ENCODE measurements at regions not wholly inside any gene's neighbourhood (a gene's known extent, or its start where the extent isn't known, plus 50 kb on each side); places are given as distances from the start of the nearest gene placed in this dataset.

DNA sequence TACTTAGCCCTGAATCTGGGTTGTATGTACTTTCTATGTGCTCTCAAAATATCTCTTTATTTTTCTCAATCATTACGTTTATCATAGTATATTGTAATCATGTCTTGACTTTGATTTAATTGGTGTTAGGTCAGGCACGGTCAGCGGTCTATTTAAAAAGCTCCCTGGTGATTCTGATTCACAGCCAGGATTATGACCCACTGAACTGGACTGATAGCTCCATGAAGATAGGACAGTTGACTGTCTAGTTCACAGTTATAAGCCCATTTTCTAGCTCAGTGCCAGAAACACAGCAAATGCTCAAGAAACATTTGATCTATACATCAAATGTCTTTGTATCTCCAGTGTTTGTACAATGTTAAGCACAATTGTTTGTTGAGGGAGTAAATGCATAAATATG lies 111.5 kb upstream of the CCN2 start:
- TF ChIP-seq, protein P1, sequence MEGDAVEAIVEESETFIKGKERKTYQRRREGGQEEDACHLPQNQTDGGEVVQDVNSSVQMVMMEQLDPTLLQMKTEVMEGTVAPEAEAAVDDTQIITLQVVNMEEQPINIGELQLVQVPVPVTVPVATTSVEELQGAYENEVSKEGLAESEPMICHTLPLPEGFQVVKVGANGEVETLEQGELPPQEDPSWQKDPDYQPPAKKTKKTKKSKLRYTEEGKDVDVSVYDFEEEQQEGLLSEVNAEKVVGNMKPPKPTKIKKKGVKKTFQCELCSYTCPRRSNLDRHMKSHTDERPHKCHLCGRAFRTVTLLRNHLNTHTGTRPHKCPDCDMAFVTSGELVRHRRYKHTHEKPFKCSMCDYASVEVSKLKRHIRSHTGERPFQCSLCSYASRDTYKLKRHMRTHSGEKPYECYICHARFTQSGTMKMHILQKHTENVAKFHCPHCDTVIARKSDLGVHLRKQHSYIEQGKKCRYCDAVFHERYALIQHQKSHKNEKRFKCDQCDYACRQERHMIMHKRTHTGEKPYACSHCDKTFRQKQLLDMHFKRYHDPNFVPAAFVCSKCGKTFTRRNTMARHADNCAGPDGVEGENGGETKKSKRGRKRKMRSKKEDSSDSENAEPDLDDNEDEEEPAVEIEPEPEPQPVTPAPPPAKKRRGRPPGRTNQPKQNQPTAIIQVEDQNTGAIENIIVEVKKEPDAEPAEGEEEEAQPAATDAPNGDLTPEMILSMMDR (IDR thresholded peaks at IDR 0.05): no peak
- Mint-ChIP-seq H3K4me3 (ENCODE audit: unreplicated experiment) (no peak overlapping the region), H3K36me3 (ENCODE audit: low read depth) (peaks cover 4% of the 10 kb centered on the region), H3K4me1 (ENCODE audit: low read depth) (peaks cover 59% of the 10 kb centered on the region), H3K27me3 (ENCODE audit: low read depth) (no peaks in the 10 kb centered on the region), H3K9me3 (ENCODE audit: low read depth) (peaks cover 4% of the 10 kb centered on the region), H3K27ac (ENCODE audit: unreplicated experiment) (peak overlapping the region; percentile 78)
- DNase-seq (ENCODE audit: low spot score): no peak

DNA sequence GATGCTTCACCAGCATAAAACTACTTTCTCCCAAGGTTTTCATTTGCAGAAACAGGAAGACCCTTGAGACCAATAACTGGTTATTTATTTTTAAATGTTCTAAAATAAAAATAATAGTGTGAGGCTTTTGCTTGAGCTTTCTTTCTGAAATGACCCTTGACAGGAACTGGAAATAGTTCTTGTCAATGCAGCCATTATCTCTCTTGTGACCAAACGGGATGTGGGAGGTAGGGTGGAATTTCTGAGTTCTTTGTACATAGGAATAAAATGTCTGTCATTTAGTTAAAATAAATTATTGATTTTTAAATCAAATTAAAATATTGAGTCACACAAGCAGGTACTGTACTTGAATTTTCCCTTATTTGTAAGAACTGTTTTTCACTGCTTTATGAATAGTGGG lies 110.2 kb upstream of the CCN2 start:
- Mint-ChIP-seq H3K27me3 (ENCODE audit: low read depth) (no peaks in the 10 kb centered on the region), H3K9me3 (ENCODE audit: low read depth) (peaks cover 13% of the 10 kb centered on the region), H3K4me1 (ENCODE audit: low read depth) (peaks cover 54% of the 10 kb centered on the region), H3K4me3 (ENCODE audit: unreplicated experiment) (no peak overlapping the region), H3K36me3 (ENCODE audit: low read depth) (peaks cover 8% of the 10 kb centered on the region), H3K27ac (ENCODE audit: unreplicated experiment) (no peak overlapping the region)
- no peak for DNase-seq (ENCODE audit: low spot score)
- TF ChIP-seq, protein P1 (IDR thresholded peaks at IDR 0.05): no peak

DNA sequence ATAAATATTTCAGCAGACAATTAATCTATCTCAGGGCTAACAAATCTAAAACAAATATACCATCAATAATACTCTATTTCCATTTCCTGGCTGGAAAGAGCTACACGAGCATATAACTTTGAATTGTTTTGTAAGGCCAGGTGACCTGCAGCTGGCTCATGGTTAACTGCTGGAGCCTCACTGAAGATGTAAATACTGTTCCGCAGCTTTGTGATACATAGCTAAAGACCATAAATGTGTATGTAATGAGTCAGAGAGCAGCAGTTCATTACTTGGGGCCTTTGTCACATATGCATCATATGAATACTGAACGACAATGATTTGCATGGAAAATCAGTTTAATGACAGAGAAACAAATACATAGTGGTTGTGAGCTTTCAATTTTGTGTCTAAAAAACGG lies 109.4 kb upstream of the CCN2 start:
- H3K27ac Mint-ChIP-seq (ENCODE audit: unreplicated experiment): peak overlapping the region; percentile 32
- H3K4me1 Mint-ChIP-seq (ENCODE audit: low read depth): peaks cover 54% of the 10 kb centered on the region
- peaks cover 5% of the 10 kb centered on the region for H3K36me3 Mint-ChIP-seq (ENCODE audit: low read depth)
- H3K9me3 Mint-ChIP-seq (ENCODE audit: low read depth): peaks cover 10% of the 10 kb centered on the region
- H3K4me3 Mint-ChIP-seq (ENCODE audit: unreplicated experiment): no peak overlapping the region
- TF ChIP-seq, protein P1 (IDR thresholded peaks at IDR 0.05): no peak
- no peak for DNase-seq (ENCODE audit: low spot score)
- H3K27me3 Mint-ChIP-seq (ENCODE audit: low read depth): no peaks in the 10 kb centered on the region

DNA sequence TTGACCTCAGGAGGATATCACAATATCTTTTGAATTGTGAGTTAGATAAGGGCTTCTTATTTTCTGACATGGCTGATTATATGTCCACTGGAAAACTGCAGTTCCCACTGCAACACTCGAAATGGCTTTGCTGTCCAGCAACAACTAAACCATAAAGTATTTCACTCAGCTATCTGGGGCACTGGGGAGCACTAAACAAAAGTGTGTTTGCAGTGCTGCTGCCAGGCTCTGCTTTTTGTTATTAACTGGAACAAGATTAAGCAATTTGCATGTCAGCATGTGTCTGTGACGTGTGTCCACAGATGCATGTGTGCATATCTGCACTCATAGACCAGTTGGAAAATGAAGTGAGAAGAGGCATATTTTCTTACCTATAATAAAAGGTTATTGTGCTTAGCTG lies 107.8 kb upstream of the CCN2 start:
- H3K27me3 Mint-ChIP-seq (ENCODE audit: low read depth): no peaks in the 10 kb centered on the region
- H3K4me3 Mint-ChIP-seq (ENCODE audit: unreplicated experiment): no peak overlapping the region
- peaks cover 10% of the 10 kb centered on the region for H3K9me3 Mint-ChIP-seq (ENCODE audit: low read depth)
- no peak for DNase-seq (ENCODE audit: low spot score)
- TF ChIP-seq, protein P1 (IDR thresholded peaks at IDR 0.05): no peak
- peaks cover 54% of the 10 kb centered on the region for H3K4me1 Mint-ChIP-seq (ENCODE audit: low read depth)
- peaks cover 5% of the 10 kb centered on the region for H3K36me3 Mint-ChIP-seq (ENCODE audit: low read depth)
- H3K27ac Mint-ChIP-seq (ENCODE audit: unreplicated experiment): no peak overlapping the region

DNA sequence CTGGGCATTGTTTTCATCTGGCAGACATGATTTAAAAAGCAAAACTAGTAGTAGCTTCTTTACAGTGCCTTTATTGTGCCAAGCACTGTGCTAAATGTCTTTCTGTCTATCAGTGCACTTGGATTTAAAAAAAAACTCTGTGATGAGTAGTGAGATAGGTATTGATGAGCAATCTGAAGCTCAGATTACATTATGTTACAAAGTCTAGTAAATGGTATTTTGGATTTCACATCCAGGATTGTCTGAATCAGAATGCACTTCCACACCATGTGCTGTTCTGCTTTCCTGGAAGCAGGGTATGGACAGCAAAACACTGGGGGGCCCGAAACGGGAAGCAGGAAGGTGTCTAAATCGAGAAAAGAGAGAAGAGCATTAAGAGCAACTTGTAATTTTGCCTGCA lies 103.4 kb upstream of the CCN2 start:
- Mint-ChIP-seq H3K4me3 (ENCODE audit: unreplicated experiment) (no peak overlapping the region), H3K27me3 (ENCODE audit: low read depth) (no peaks in the 10 kb centered on the region), H3K36me3 (ENCODE audit: low read depth) (peaks cover 5% of the 10 kb centered on the region), H3K4me1 (ENCODE audit: low read depth) (peaks cover 31% of the 10 kb centered on the region), H3K27ac (ENCODE audit: unreplicated experiment) (no peak overlapping the region), H3K9me3 (ENCODE audit: low read depth) (peaks cover 16% of the 10 kb centered on the region)
- TF ChIP-seq, protein P1 (IDR thresholded peaks at IDR 0.05): no peak
- no peak for DNase-seq (ENCODE audit: low spot score)
